Tibial artery (tissue), 4 donors: ENCODE measurements at regions not wholly inside any gene's neighbourhood (a gene's known extent, or its start where the extent isn't known, plus 50 kb on each side); places are given as distances from the start of the nearest gene placed in this dataset.

Experiments
- DNase-seq, 2 donors: peaks; one replicate each; pipeline ENCODE4 v3.0.0-alpha.2; 2019
- H3K27ac ChIP-seq, 2 donors: fragments of 200-600 bp; sonication (generic) in 1 of 2; 1 replicate in 1 of 2; 2 replicates in 1 of 2; pipeline ENCODE4 v1.5.1; 2018 to 2019; ENCODE audit warnings: mild to moderate bottlenecking in 1 of 2
- H3K27me3 ChIP-seq, 2 donors: fragments of 200-600 bp; sonication (generic) in 1 of 2; one replicate each; pipeline versions ENCODE4 v1.5.1 to v1.6.0; 2016 to 2019
- H3K36me3 ChIP-seq, 3 donors: fragments of 200-600 bp; sonication (generic) in 2 of 3; one replicate each; pipeline ENCODE4 v1.5.1; 2016 to 2019; ENCODE audit warnings: mild to moderate bottlenecking in 2 of 3
- H3K4me1 ChIP-seq, 4 donors: fragments of 200-600 bp; sonication (generic) in 2 of 4; 1 replicate in 3 of 4; 2 replicates in 1 of 4; pipeline ENCODE4 v1.5.1; 2016 to 2019
- H3K4me3 ChIP-seq, 2 donors: fragments of 200-600 bp; sonication (generic) in 1 of 2; 1 replicate in 1 of 2; 2 replicates in 1 of 2; pipeline ENCODE4 v1.5.1; 2018 to 2019; ENCODE audit warnings: mild to moderate bottlenecking in 2 of 2
- H3K9me3 ChIP-seq, 3 donors: fragments of 200-600 bp; sonication (generic) in 1 of 3; one replicate each; pipeline ENCODE4 v1.5.1; 2016 to 2019
- CTCF ChIP-seq, 2 experiments: fragments of 200-600 bp in 1 of 2; fragments of 450-650 bp in 1 of 2; IDR thresholded peaks; one replicate each; pipeline ENCODE4 v1.5.1; 2017 to 2019; ENCODE audit warnings: antibody characterized with exemption in 2 of 2, mild to moderate bottlenecking in 1 of 2, moderate library complexity in 1 of 2
- intact Hi-C: fragments of 100-400 bp; cut with DNase I; formaldehyde crosslinking; loops from one replicate; pipeline ENCODE4 v1.15.0; 2023; ENCODE audit warnings: low total_unique reads

- Histone ChIP-seq H3K27ac (no peak overlapping the region), H3K36me3 (no peaks in the 10 kb centered on the region), H3K4me1 (peaks cover 0 to 26% (median 8%) of the 10 kb centered on the region in 4 donors), H3K27me3 (no peaks in the 10 kb centered on the region), H3K4me3 (no peak overlapping the region), H3K9me3 (no peaks in the 10 kb centered on the region)
- no peak for TF ChIP-seq CTCF (IDR thresholded peaks at IDR 0.05)
- no peak for DNase-seq
- intact Hi-C loops = no loop called here
Observed at GRCh38 chr7:18216270-18216669, 188.6 kb upstream of the PRPS1L1 start.

GRCh38 chr7:18221377-18222293 is 194.0 kb upstream of the PRPS1L1 start:
- peaks cover 0 to 68% (median 7%) of the 10 kb centered on the region in 4 donors for H3K4me1 ChIP-seq
- no peaks in the 10 kb centered on the region for H3K36me3 ChIP-seq
- DNase-seq = no peak
- no peak overlapping the region for H3K4me3 ChIP-seq
- intact Hi-C loops = no loop called here
- H3K27ac ChIP-seq = peak overlapping the region in 1 of 2 donors; percentile 0
- TF ChIP-seq CTCF (IDR thresholded peaks at IDR 0.05) = no peak
- no peaks in the 10 kb centered on the region for H3K9me3 ChIP-seq
- H3K27me3 ChIP-seq = no peaks in the 10 kb centered on the region

- peaks cover 0 to 68% (median 7%) of the 10 kb centered on the region in 4 donors for H3K4me1 ChIP-seq
- H3K4me3 ChIP-seq = no peak overlapping the region
- H3K27ac ChIP-seq = no peak overlapping the region
- DNase-seq = no peak
- no peak for TF ChIP-seq CTCF (IDR thresholded peaks at IDR 0.05)
- H3K27me3 ChIP-seq = no peaks in the 10 kb centered on the region
- intact Hi-C loops = no loop called here
- no peaks in the 10 kb centered on the region for H3K36me3 ChIP-seq
- H3K9me3 ChIP-seq = no peaks in the 10 kb centered on the region
Observed at GRCh38 chr7:18222636-18223035, 195.0 kb upstream of the PRPS1L1 start.

- no peaks in the 10 kb centered on the region for H3K27me3 ChIP-seq
- H3K9me3 ChIP-seq = no peaks in the 10 kb centered on the region
- H3K36me3 ChIP-seq = no peaks in the 10 kb centered on the region
- no peak for DNase-seq
- no peak for TF ChIP-seq CTCF (IDR thresholded peaks at IDR 0.05)
- no peak overlapping the region for H3K4me3 ChIP-seq
- H3K4me1 ChIP-seq = peaks cover 0 to 68% (median 7%) of the 10 kb centered on the region in 4 donors
- intact Hi-C loops = no loop called here
- peak overlapping the region; percentile 36 to 58 for H3K27ac ChIP-seq
Observed at GRCh38 chr7:18224138-18224537, 196.5 kb upstream of the PRPS1L1 start.

GRCh38 chr7:18225067-18225466 is 197.4 kb upstream of the PRPS1L1 start:
- H3K27ac ChIP-seq = peak overlapping the region in 1 of 2 donors; percentile 36
- intact Hi-C loops = no loop called here
- H3K4me1 ChIP-seq = peaks cover 0 to 60% (median 4%) of the 10 kb centered on the region in 4 donors
- no peaks in the 10 kb centered on the region for H3K36me3 ChIP-seq
- no peaks in the 10 kb centered on the region for H3K9me3 ChIP-seq
- H3K4me3 ChIP-seq = no peak overlapping the region
- TF ChIP-seq CTCF (IDR thresholded peaks at IDR 0.05) = no peak
- no peaks in the 10 kb centered on the region for H3K27me3 ChIP-seq
- DNase-seq = no peak
